ENCODE measurements at regions not wholly inside any gene's neighbourhood (a gene's known extent, or its start where the extent isn't known, plus 50 kb on each side); places are given as distances from the start of the nearest gene placed in this dataset.

GRCh38 chr7:17181482-17181881 lies 117.0 kb upstream of the AHR start:
- TF ChIP-seq SP1 (IDR thresholded peaks at IDR 0.05) (no peak), TARDBP (IDR thresholded peaks at IDR 0.05) (no peak), FOXK2 (IDR thresholded peaks at IDR 0.05) (no peak), SUZ12 (IDR thresholded peaks at IDR 0.05) (no peak)
